ENCODE measurements at regions not wholly inside any gene's neighbourhood (a gene's known extent, or its start where the extent isn't known, plus 50 kb on each side); places are given as distances from the start of the nearest gene placed in this dataset.

- no peaks in the 10 kb centered on the region for H4K20me1 ChIP-seq (ENCODE audit: insufficient read depth, low read length)
- no peak overlapping the region for H3K14ac ChIP-seq (replicated peaks; ENCODE audit: low read depth, low read length)
- dilution Hi-C loops (cut with HindIII; ENCODE audit: low sequenced_read_pairs, unreplicated experiment) = no loop called here
- POLR2A ChIA-PET (ENCODE audit: unreplicated experiment) = no interaction called here
- H2BK5ac ChIP-seq (ENCODE audit: low read depth, low read length, poor library complexity, severe bottlenecking) = no peak overlapping the region
- no peak overlapping the region for H3K9ac ChIP-seq (ENCODE audit: low read depth, low read length)
- H3K36me3 ChIP-seq (ENCODE audit: control insufficient read depth, insufficient read depth, low read length) = no peaks in the 10 kb centered on the region
- no peak overlapping the region for H2AK5ac ChIP-seq (ENCODE audit: low read depth, low read length)
- TF ChIP-seq POLR2A (IDR thresholded peaks at IDR 0.05; ENCODE audit: low read depth, low read length) (no peak), RAD21 (IDR thresholded peaks at IDR 0.05; ENCODE audit: low read length) (no peak), RCOR1 (IDR thresholded peaks at IDR 0.05; ENCODE audit: insufficient replicate concordance, low read length) (no peak), MAFK (IDR thresholded peaks at IDR 0.05; ENCODE audit: low read depth, low read length) (no peak), BHLHE40 (IDR thresholded peaks at IDR 0.05; ENCODE audit: low read depth, low read length) (no peak), MAZ (IDR thresholded peaks at IDR 0.05; ENCODE audit: borderline replicate concordance, low read depth, low read length) (no peak), SMC3 (IDR thresholded peaks at IDR 0.05; ENCODE audit: low read depth, low read length) (no peak), CHD1 (IDR thresholded peaks at IDR 0.05; ENCODE audit: low read depth, low read length) (no peak), NFE2L2 (IDR thresholded peaks at IDR 0.05; ENCODE audit: low read depth, low read length) (no peak), FOS (IDR thresholded peaks at IDR 0.05; ENCODE audit: low read depth, low read length) (no peak), MXI1 (IDR thresholded peaks at IDR 0.05; ENCODE audit: borderline replicate concordance, low read depth, low read length) (no peak), CEBPB (IDR thresholded peaks at IDR 0.05; ENCODE audit: low read depth, low read length) (no peak)
- TF ChIP-seq, protein P1, sequence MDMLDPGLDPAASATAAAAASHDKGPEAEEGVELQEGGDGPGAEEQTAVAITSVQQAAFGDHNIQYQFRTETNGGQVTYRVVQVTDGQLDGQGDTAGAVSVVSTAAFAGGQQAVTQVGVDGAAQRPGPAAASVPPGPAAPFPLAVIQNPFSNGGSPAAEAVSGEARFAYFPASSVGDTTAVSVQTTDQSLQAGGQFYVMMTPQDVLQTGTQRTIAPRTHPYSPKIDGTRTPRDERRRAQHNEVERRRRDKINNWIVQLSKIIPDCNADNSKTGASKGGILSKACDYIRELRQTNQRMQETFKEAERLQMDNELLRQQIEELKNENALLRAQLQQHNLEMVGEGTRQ (IDR thresholded peaks at IDR 0.05; ENCODE audit: low read depth, low read length) = no peak
- TF ChIP-seq, protein P2, sequence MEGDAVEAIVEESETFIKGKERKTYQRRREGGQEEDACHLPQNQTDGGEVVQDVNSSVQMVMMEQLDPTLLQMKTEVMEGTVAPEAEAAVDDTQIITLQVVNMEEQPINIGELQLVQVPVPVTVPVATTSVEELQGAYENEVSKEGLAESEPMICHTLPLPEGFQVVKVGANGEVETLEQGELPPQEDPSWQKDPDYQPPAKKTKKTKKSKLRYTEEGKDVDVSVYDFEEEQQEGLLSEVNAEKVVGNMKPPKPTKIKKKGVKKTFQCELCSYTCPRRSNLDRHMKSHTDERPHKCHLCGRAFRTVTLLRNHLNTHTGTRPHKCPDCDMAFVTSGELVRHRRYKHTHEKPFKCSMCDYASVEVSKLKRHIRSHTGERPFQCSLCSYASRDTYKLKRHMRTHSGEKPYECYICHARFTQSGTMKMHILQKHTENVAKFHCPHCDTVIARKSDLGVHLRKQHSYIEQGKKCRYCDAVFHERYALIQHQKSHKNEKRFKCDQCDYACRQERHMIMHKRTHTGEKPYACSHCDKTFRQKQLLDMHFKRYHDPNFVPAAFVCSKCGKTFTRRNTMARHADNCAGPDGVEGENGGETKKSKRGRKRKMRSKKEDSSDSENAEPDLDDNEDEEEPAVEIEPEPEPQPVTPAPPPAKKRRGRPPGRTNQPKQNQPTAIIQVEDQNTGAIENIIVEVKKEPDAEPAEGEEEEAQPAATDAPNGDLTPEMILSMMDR (conservative IDR thresholded peaks at IDR 0.05; ENCODE audit: low read depth, low read length) = no peak
- TF ChIP-seq, protein P3, sequence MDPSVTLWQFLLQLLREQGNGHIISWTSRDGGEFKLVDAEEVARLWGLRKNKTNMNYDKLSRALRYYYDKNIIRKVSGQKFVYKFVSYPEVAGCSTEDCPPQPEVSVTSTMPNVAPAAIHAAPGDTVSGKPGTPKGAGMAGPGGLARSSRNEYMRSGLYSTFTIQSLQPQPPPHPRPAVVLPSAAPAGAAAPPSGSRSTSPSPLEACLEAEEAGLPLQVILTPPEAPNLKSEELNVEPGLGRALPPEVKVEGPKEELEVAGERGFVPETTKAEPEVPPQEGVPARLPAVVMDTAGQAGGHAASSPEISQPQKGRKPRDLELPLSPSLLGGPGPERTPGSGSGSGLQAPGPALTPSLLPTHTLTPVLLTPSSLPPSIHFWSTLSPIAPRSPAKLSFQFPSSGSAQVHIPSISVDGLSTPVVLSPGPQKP (IDR thresholded peaks at IDR 0.05; ENCODE audit: borderline replicate concordance, low read depth, low read length) = no peak
- no peak overlapping the region for H2BK20ac ChIP-seq (ENCODE audit: low read depth, low read length)
- ATAC-seq (ENCODE audit: low read depth) (no peak), DNase-seq (no peak)
- in situ Hi-C loops (cut with MboI; ENCODE audit: low sequenced_read_pairs) = no loop called here
- no peak overlapping the region for H3K18ac ChIP-seq (ENCODE audit: low read depth, low read length)
- H2BK15ac ChIP-seq (ENCODE audit: low read depth, low read length) = no peak overlapping the region
- no peak overlapping the region for H3K27ac ChIP-seq (ENCODE audit: insufficient read depth, low read length)
- intact Hi-C loops (cut with micrococcal nuclease) = no loop called here
- no peak overlapping the region for H3K23ac ChIP-seq (ENCODE audit: low read depth, low read length)
- no TSS peak for BruUV-seq (replicated peaks)
- H2BK120ac ChIP-seq (ENCODE audit: low read depth, low read length) = no peak overlapping the region
- H3K9me1 ChIP-seq (ENCODE audit: insufficient read depth, low read length) = no peaks in the 10 kb centered on the region
- H3K4me1 ChIP-seq (ENCODE audit: control insufficient read depth, insufficient read depth, low read length) = no peaks in the 10 kb centered on the region
- no peak overlapping the region for H3K4ac ChIP-seq (ENCODE audit: low read depth, low read length)
- H2AFZ ChIP-seq (replicated peaks; ENCODE audit: low read length, poor library complexity) = no peak overlapping the region
- no peak overlapping the region for H3K4me2 ChIP-seq (ENCODE audit: low read depth, low read length)
- no peak overlapping the region for H2AK9ac ChIP-seq (replicated peaks; ENCODE audit: low read depth, low read length, poor library complexity)
- H3K9me3 ChIP-seq (ENCODE audit: control insufficient read depth, insufficient read depth, low read length) = peaks cover 1% of the 10 kb centered on the region; the same call in 1 of the 2 replicates
- CTCF ChIA-PET = no interaction called here
- no peak overlapping the region for H4K8ac ChIP-seq (ENCODE audit: low read depth in 2 of 2, low read length in 2 of 2)
- no peaks in the 10 kb centered on the region for H3K27me3 ChIP-seq (ENCODE audit: control insufficient read depth, insufficient read depth, low read length)
- WGBS, 2 experiments (ENCODE audit: extremely low coverage in 2 of 2, insufficient read length in 1 of 2) = no CpG with 5 or more reads among the region's 6 CpGs
- H4K5ac ChIP-seq (ENCODE audit: low read depth, low read length) = no peak overlapping the region
- H3K56ac ChIP-seq (ENCODE audit: extremely low read depth, insufficient read depth, low read length) = no peak overlapping the region
- H3K79me1 ChIP-seq (ENCODE audit: low read depth in 1 of 2, low read length in 2 of 2) = no peaks in the 10 kb centered on the region
- H3K4me3 ChIP-seq (ENCODE audit: insufficient read depth, low read depth, low read length) = no peak overlapping the region
- H4K91ac ChIP-seq (ENCODE audit: insufficient read depth, low read depth, low read length) = no peak overlapping the region
Measured at GRCh38 chr12:77772676-77773298, 57.9 kb upstream of the NAV3 start.

All from IMR-90 (cell line).